Putamen (tissue), 1 donor: ENCODE measurements at regions not wholly inside any gene's neighbourhood (a gene's known extent, or its start where the extent isn't known, plus 50 kb on each side); places are given as distances from the start of the nearest gene placed in this dataset.
"Not testable (repeated sequence)": the region's sequence is repeated elsewhere in the genome, so short reads cannot be mapped to it uniquely, and the experiment has no call there.

ENCODE experiments used
- DNase-seq: peaks from one replicate; pipeline ENCODE4 v3.0.0-alpha.2; 2016; ENCODE audit warnings: low spot score

- no peak for DNase-seq
Measured at GRCh38 chr21:35801391-35801790, 258.9 kb downstream of the SETD4 start.

DNA sequence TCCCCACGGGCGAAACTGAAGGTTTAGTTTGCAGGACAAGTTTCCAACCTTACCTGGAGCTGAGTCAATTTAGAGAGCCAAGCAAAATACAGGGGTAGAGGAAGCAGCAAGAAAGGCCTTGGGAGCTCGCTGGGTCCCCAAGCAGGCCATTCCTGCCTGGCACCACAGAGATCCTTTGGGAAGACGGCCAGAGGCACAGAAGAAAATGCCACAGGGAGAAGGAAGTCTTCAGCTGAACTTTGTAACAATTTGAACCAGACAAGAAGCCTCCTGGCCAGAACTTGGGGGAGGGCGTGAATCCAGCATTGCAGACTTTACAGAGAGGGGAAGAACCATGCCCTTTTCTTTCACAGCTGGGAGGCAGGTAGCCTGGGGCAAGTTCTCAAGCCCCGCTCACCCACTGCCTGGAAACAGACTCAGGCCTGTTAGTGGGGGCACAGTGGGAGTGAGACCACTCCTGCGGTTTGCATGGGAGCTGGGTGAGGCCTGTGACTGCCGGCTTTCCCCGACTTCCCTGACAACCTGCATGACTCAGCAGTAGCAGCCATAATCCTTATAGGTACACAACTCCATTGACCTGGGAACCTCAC is 259.4 kb downstream of the SETD4 start:
- not testable (repeated sequence) for DNase-seq

- no peak for DNase-seq
Measured at GRCh38 chr21:35796844-35797243, 263.5 kb downstream of the SETD4 start.

GRCh38 chr21:35794527-35794926 is 265.8 kb downstream of the SETD4 start:
- DNase-seq: not testable (repeated sequence)

- no peak for DNase-seq
Measured at GRCh38 chr21:35792569-35793305, 267.6 kb downstream of the SETD4 start.

DNA sequence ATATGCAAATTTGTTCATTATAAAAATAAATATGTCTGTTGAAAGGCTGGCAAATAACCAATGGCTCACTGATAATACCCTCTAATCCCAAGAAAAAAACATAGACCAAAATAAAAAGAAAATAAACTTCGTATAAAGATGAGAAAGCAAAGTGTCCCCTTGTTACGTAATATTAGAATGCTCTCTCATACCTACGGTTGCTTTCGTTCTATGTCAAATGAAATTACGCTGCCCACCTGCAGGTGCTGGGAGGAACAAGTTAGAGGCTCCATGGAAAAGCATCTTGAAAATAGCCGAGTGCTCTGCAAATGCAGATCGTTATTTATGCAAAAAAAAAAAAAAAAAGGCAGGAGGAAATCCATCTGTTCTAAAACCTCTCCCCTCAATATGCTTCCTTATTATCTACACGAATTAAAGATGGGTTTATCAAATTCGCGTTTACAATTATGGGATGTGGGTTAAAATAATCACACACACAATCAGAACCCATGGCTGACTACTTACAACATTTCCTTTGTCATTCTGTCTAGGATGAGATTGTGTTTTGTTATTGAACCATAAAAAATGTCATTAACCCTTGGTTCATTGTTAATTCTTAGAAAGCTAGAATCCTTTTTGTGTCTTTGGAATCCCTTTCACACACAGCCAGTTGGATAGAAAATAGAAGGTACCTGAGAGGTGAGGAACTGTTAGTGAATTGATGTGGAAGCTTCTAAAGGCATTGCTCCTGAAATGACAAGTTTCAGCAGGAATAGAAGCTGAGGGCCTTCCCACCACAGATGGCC is 268.6 kb downstream of the SETD4 start:
- DNase-seq: no peak

GRCh38 chr21:35783721-35784120 is 276.6 kb downstream of the SETD4 start:
- no peak for DNase-seq

DNA sequence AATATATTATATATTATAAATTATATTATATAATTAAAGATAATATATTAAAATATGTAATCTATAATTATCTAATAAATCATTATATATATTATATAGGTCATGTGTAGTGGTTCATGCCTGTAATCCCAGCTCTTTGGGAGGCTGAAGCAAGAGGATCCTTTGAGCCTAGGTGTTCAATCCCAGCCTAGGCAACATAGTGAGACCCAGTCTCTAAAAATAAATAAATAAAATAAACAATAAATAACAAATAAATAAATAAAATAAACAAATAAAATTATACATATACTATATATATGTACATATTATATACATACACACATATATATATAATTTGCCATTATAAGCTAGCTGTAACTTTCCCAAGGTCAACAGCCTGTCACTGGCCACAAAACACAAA is 277.7 kb downstream of the SETD4 start:
- DNase-seq: no peak

- no peak for DNase-seq
Measured at GRCh38 chr21:35780983-35781382, 279.3 kb downstream of the SETD4 start.

- DNase-seq: no peak
Measured at GRCh38 chr21:35779690-35780570, 280.4 kb downstream of the SETD4 start.

DNA sequence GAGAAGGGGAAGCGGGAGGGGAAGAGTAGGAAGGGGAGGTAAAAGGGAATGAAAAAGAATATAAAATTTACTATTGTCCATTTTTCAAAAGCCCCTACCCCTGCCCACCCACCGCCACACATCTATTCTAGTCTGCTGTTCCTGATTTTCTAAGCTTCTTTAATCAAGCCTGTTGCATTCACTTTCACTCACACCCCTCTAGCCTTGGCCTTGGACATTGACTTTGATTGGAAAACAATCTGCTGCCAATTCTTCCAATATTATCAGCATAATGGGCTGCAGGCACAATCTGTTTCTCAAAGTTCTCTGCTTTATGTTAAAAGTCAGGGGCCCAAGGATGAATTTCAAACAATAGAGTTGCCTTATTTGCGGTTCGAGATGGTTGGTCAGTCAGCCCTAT is 281.2 kb downstream of the SETD4 start:
- no peak for DNase-seq

DNA sequence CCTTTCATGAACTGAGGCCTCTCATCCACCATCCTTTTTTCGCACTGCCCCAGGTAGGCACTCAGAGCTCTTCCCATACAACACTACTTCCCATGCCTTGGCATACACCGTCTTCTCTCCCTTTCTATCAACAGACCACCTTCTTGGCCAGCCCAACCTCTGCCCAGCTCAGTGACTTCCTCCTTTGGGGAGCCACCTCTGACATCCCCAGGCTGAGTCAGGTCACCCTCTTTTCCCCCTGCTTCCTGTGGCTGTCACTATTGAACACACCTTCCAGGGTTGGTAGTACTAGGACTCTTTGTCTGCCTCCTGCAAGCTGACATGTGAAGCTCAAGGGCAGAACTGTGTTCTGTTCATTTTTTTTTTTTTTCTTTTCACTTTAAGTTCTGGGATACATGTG is 283.2 kb downstream of the SETD4 start:
- no peak for DNase-seq

- no peak for DNase-seq
Measured at GRCh38 chr21:35775778-35776544, 284.4 kb downstream of the SETD4 start.

- no peak for DNase-seq
Measured at GRCh38 chr21:35770101-35770945, 290.0 kb downstream of the SETD4 start.

GRCh38 chr21:35768187-35768586 is 292.1 kb downstream of the SETD4 start:
- no peak for DNase-seq

DNA sequence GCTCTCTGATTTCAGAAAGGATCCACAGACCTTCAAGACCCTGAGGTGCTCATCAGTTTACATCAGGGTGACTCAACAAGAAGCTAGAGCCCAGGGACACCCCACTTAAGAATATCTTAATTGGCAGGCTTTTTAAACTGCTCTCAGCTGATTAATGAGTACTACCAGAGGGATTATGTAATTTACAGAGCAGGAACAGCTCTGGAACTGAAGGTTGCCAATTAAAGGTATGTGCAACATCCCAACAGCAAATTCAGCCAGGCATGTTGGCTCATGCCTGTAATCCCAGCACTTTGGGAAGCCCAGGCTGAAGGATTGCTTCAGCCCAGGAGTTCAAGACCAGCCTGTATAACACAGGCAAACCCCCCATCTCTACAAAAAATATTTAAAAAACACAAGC is 295.7 kb downstream of the SETD4 start:
- DNase-seq: no peak

GRCh38 chr21:35764077-35764476 is 296.2 kb downstream of the SETD4 start:
- no peak for DNase-seq

- no peak for DNase-seq
Measured at GRCh38 chr21:35754583-35754982, 305.7 kb downstream of the SETD4 start.

GRCh38 chr21:35753308-35753707 is 307.0 kb downstream of the SETD4 start:
- no peak for DNase-seq

DNA sequence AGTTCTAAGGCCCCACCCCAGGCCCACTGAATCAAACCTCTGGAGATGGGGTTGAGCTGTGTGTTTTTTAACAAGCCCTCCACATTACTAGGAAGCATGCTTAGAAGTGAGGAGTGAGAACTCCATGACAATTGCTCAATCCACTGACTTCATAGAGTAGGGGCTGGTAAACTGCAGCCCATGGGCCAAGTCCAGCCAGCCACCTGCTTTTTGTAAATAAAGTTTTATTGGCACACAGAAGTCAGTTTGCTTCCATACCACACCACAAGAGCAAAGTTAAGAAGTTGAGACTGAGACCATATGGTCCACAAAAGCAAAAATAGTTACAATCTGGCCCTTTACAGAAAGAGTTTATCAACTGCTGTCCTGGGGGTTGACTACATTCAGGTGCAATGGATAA is 309.2 kb downstream of the SETD4 start:
- no peak for DNase-seq
